Endothelial cell (in vitro differentiated cells): ENCODE measurements at regions not wholly inside any gene's neighbourhood (a gene's known extent, or its start where the extent isn't known, plus 50 kb on each side); places are given as distances from the start of the nearest gene placed in this dataset.
"Not testable (repeated sequence)": the region's sequence is repeated elsewhere in the genome, so short reads cannot be mapped to it uniquely, and the experiment has no call there.

Experiments
- DNase-seq: peaks from one replicate; pipeline ENCODE4 v3.0.0; 2021; ENCODE audit warnings: low spot score
- H3K27ac Mint-ChIP-seq: one replicate; pipeline ENCODE4 v1.8.0; 2021; ENCODE audit warnings: mixed read lengths, inconsistent platforms; ENCODE audit not compliant: unreplicated experiment
- H3K27me3 Mint-ChIP-seq: one replicate; pipeline ENCODE4 v1.8.0; 2021; ENCODE audit warnings: mild to moderate bottlenecking, moderate library complexity, mixed read lengths, inconsistent platforms; ENCODE audit not compliant: unreplicated experiment
- H3K36me3 Mint-ChIP-seq: one replicate; pipeline ENCODE4 v1.8.0; 2021; ENCODE audit warnings: mild to moderate bottlenecking, low read depth, mixed read lengths, inconsistent platforms; ENCODE audit not compliant: unreplicated experiment
- H3K4me1 Mint-ChIP-seq: one replicate; pipeline ENCODE4 v1.8.0; 2021; ENCODE audit warnings: mild to moderate bottlenecking, mixed read lengths, inconsistent platforms; ENCODE audit not compliant: unreplicated experiment
- H3K4me3 Mint-ChIP-seq: one replicate; pipeline ENCODE4 v1.8.0; 2021; ENCODE audit warnings: mild to moderate bottlenecking, mixed read lengths, inconsistent platforms; ENCODE audit not compliant: unreplicated experiment
- H3K9me3 Mint-ChIP-seq: one replicate; pipeline ENCODE4 v1.8.0; 2021; ENCODE audit warnings: mixed read lengths, inconsistent platforms; ENCODE audit not compliant: unreplicated experiment
- CTCF ChIP-seq: fragments of 200-600 bp; sonication (generic); IDR thresholded peaks from one replicate; pipeline ENCODE4 v1.5.0; 2021; ENCODE audit warnings: antibody characterized with exemption; ENCODE audit not compliant: unreplicated experiment

DNA sequence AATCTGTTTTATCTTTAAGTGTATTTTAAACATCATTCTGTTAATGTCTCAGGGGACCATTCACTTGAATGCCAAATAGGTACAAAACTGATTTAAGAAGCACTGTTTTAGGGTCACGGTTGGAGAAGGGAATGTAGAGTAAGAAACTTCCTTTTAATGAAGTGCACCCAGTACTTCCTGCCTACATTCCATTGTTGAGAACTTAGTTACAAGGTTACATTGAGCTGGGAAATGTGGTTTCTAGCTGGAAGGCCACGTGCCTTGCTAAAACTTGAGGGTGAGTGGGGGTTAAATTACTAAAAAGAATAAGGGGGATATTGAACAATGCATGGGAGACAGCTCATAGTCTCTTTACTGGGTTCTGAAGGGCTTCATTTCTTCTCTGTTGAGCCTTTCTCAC, 78.3 kb upstream of the TBC1D5 start:
- Mint-ChIP-seq H3K36me3 (no peaks in the 10 kb centered on the region), H3K27me3 (peaks cover 4% of the 10 kb centered on the region), H3K9me3 (no peaks in the 10 kb centered on the region), H3K27ac (no peak overlapping the region), H3K4me1 (peaks cover 6% of the 10 kb centered on the region), H3K4me3 (no peak overlapping the region)
- no peak for TF ChIP-seq CTCF
- DNase-seq, result no peak

DNA sequence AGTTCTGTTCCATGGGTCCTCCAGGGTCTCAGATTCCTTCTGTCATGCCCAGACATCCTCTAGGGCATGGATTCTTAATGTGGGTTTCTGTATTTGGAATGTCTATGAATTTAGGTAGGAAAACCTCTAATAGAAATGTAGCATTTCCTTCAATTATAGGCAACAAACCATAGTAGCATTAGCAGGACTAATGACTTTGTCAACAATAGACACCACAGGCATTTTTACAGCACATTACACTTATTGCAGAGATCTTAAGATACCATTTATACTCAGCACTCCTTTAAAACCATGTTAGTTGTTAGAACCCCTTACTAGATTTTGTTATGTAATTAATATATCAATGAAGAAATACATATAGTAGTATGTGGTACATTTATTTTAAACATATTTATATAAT, 77.8 kb upstream of the TBC1D5 start:
- TF ChIP-seq CTCF, result no peak
- peaks cover 4% of the 10 kb centered on the region for H3K27me3 Mint-ChIP-seq
- no peak for DNase-seq
- no peaks in the 10 kb centered on the region for H3K9me3 Mint-ChIP-seq
- H3K27ac Mint-ChIP-seq, result no peak overlapping the region
- peaks cover 6% of the 10 kb centered on the region for H3K4me1 Mint-ChIP-seq
- H3K4me3 Mint-ChIP-seq, result no peak overlapping the region
- H3K36me3 Mint-ChIP-seq, result no peaks in the 10 kb centered on the region

GRCh38 chr3:17817973-17818372, 75.5 kb upstream of the TBC1D5 start:
- not testable (repeated sequence) for H3K27ac Mint-ChIP-seq, H3K9me3 Mint-ChIP-seq, H3K4me1 Mint-ChIP-seq, DNase-seq, H3K4me3 Mint-ChIP-seq, H3K27me3 Mint-ChIP-seq, H3K36me3 Mint-ChIP-seq

- no peak for DNase-seq
- Mint-ChIP-seq H3K4me3 (no peak overlapping the region), H3K27me3 (peaks cover 4% of the 10 kb centered on the region), H3K36me3 (no peaks in the 10 kb centered on the region), H3K9me3 (no peaks in the 10 kb centered on the region), H3K4me1 (peaks cover 6% of the 10 kb centered on the region), H3K27ac (no peak overlapping the region)
- TF ChIP-seq CTCF, result no peak
Measured at GRCh38 chr3:17817545-17817944, 75.1 kb upstream of the TBC1D5 start.

GRCh38 chr3:17816839-17817238, 74.4 kb upstream of the TBC1D5 start:
- not testable (repeated sequence) for H3K4me3 Mint-ChIP-seq, H3K4me1 Mint-ChIP-seq, H3K9me3 Mint-ChIP-seq, H3K27me3 Mint-ChIP-seq, H3K36me3 Mint-ChIP-seq, H3K27ac Mint-ChIP-seq, DNase-seq

DNA sequence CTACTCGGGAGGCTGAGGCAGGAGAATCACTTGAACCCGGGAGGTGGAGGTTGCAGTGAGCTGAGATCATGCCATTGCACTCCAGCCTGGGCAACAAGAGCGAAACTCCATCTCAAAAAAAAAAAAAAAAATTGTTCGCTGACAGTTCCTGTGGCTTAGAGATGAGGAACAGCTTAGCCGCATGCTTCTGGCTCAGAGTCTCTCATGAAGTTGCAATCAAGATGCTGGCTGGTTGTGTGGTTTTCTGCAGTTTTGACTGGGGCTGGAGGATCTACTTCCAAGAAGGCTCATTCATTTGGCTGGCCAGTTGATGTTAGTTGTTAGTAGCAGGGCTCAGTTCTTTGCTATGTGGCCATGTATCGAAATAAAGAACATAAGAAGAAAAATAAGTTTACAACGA, 69.9 kb upstream of the TBC1D5 start:
- not testable (repeated sequence) for DNase-seq, H3K27me3 Mint-ChIP-seq, H3K4me3 Mint-ChIP-seq, H3K27ac Mint-ChIP-seq, H3K9me3 Mint-ChIP-seq, H3K4me1 Mint-ChIP-seq, H3K36me3 Mint-ChIP-seq

DNA sequence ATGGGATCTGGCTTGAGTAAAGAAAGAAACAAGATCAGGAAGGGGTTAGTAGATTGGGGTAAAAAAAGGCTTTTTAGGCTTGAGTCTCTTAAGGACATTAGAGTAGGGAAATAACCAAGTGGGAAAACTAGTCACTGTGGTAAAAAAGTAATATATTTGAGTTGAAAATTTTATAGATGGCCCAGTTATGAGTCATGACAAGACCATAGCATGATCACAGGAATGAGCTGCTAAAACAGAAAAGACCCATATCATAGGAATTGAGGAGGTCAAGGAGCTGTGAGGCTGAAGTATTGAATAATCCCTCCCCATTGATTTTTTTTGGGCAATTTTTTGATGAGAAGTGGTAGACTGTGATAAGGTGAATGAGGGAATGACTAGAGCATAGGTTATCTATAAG, 69.2 kb upstream of the TBC1D5 start:
- no peak overlapping the region for H3K27ac Mint-ChIP-seq
- no peak for DNase-seq
- H3K36me3 Mint-ChIP-seq, result no peaks in the 10 kb centered on the region
- H3K27me3 Mint-ChIP-seq, result peaks cover 2% of the 10 kb centered on the region
- TF ChIP-seq CTCF, result no peak
- peaks cover 5% of the 10 kb centered on the region for H3K4me1 Mint-ChIP-seq
- no peak overlapping the region for H3K4me3 Mint-ChIP-seq
- H3K9me3 Mint-ChIP-seq, result no peaks in the 10 kb centered on the region
